ENCODE measurements at regions not wholly inside any gene's neighbourhood (a gene's known extent, or its start where the extent isn't known, plus 50 kb on each side); places are given as distances from the start of the nearest gene placed in this dataset.

DNA sequence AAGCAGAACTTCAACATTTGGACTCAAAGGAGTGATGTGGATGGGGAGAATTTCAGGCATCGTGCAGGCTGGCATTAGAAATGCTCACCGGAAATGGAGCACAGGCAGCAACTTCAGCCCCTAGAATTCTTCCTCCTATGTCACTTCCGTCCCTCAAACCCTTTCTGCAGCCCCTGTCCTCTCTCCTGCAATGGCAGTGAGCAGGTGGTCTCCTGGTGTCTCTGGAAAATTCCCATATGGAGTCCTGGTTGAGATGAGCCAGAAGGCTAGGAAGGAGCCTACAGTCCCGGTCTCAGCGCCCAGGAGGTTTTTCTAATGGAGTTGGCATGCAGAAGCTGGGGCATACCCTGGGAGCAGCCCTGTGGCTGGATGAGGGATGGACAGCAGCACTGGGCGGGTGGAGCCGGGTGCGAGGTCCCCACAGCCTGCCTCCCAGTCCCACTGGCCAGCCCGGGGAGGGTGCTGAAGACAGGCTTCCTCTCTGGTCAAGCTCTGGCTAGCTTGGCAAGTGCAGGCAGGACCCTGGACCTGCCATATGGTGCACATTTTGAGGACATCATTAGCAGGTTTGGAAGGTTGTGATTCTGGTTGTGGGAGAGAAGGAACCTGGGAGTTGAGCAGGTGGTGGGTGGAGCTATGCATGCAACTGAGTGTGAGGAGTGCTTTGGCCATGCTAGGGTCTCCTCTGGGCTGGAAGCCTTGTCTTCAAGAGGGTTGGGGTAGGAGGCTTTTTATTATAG lies 59.8 kb upstream of the B3GAT1 start:
- Histone ChIP-seq H3K36me3 (replicated peaks in 1 of 2; ENCODE audit: control extremely low read depth in 1 of 2, control insufficient read depth in 1 of 2, extremely low read depth in 1 of 2, insufficient read depth in 2 of 2, low read length in 1 of 2) (no peaks in the 10 kb centered on the region), H3K4me1 (ENCODE audit: control insufficient read depth in 2 of 2, insufficient read depth in 2 of 2, low read length in 2 of 2) (no peaks in the 10 kb centered on the region), H3K79me2 (ENCODE audit: control insufficient read depth, insufficient read depth, low read length) (no peaks in the 10 kb centered on the region), H3K4me2 (replicated peaks; ENCODE audit: low read depth, low read length, poor library complexity, severe bottlenecking) (no peak overlapping the region), H3K27me3 (replicated peaks in 1 of 4; ENCODE audit: control extremely low read depth in 1 of 4, control insufficient read depth in 3 of 4, insufficient read depth in 4 of 4, low read length in 3 of 4) (peaks cover 0 to 2% (median 0%) of the 10 kb centered on the region in 4 experiments), H3K9ac (ENCODE audit: low read length) (no peak overlapping the region), H3K4me3 (ENCODE audit: control extremely low read depth in 1 of 5, extremely low read depth in 1 of 5, insufficient read depth in 1 of 5, low read depth in 2 of 5, low read length in 4 of 5) (no peak overlapping the region), H2AFZ (ENCODE audit: insufficient read depth, low read depth, low read length, poor library complexity, severe bottlenecking) (no peak overlapping the region), H4K20me1 (ENCODE audit: control insufficient read depth, insufficient read depth, low read length, poor library complexity, severe bottlenecking) (no peaks in the 10 kb centered on the region), H3K27ac (ENCODE audit: low read length in 2 of 2) (no peak overlapping the region), H3K9me3 (ENCODE audit: control extremely low read depth in 1 of 3, control insufficient read depth in 2 of 3, insufficient read depth in 1 of 3, low read length in 2 of 3) (peaks cover 0 to 7% (median 0%) of the 10 kb centered on the region in 3 donors)
- ATAC-seq (ENCODE audit: low read depth) (no peak), DNase-seq (no peak)
- ChIA-PET CTCF (no interaction called here), POLR2A (no interaction called here)
- Mint-ChIP-seq H3K27me3 (peaks cover 41% of the 10 kb centered on the region), H3K9me3 (ENCODE audit: insufficient read depth) (no peaks in the 10 kb centered on the region), H3K4me3 (no peak overlapping the region), H3K27ac (no peak overlapping the region), H3K4me1 (no peaks in the 10 kb centered on the region)
- 84% methylated on average over 8 of the region's 9 CpGs for WGBS (ENCODE audit: insufficient coverage)
- intact Hi-C loops (cut with micrococcal nuclease): no loop called here
- no peak for TF ChIP-seq CTCF (IDR thresholded peaks at IDR 0.05)
- TF ChIP-seq EZH2 (IDR thresholded peaks at IDR 0.05; ENCODE audit: borderline replicate concordance, insufficient read depth, low read depth, low read length, poor library complexity, severe bottlenecking): no peak

DNA sequence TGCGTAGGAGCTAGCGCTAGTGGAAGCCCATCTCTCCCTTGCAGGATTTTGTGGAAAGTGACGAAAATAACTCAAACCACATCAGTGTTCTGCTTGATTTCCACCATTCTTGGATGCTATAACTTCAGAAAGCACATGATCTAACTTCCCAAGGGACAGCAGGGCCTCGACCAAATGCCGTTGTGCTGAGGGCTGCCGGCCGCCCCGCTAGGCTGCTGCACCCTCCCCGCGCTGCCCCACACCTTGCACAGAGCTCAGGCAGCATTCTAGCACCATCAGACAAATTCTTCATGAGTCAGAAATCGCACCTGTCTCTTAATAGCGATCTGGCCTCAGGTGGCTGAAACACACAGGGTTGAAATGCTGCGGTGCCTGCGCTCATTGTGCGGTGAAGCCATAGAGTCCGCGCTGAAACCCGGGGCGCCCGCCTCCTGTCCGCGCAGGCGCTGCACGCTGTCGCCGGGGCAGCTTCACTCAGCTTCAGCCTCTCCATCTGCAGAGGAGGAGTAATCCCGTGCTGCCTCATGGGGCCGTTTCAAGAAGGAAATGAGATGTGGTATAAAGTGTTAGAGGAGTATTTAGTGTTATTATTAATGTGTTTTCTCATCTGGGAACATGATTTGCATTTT lies 59.2 kb upstream of the B3GAT1 start:
- Histone ChIP-seq H3K9me3 (ENCODE audit: control extremely low read depth in 1 of 3, control insufficient read depth in 2 of 3, insufficient read depth in 1 of 3, low read length in 2 of 3) (peaks cover 0 to 7% (median 0%) of the 10 kb centered on the region in 3 donors), H3K4me1 (ENCODE audit: control insufficient read depth in 2 of 2, insufficient read depth in 2 of 2, low read length in 2 of 2) (no peaks in the 10 kb centered on the region), H3K4me3 (ENCODE audit: control extremely low read depth in 1 of 5, extremely low read depth in 1 of 5, insufficient read depth in 1 of 5, low read depth in 2 of 5, low read length in 4 of 5) (no peak overlapping the region), H3K27me3 (replicated peaks in 1 of 4; ENCODE audit: control extremely low read depth in 1 of 4, control insufficient read depth in 3 of 4, insufficient read depth in 4 of 4, low read length in 3 of 4) (peaks cover 0 to 2% (median 0%) of the 10 kb centered on the region in 4 experiments), H2AFZ (ENCODE audit: insufficient read depth, low read depth, low read length, poor library complexity, severe bottlenecking) (no peak overlapping the region), H3K27ac (ENCODE audit: low read length in 2 of 2) (no peak overlapping the region), H3K79me2 (ENCODE audit: control insufficient read depth, insufficient read depth, low read length) (no peaks in the 10 kb centered on the region), H3K9ac (ENCODE audit: low read length) (no peak overlapping the region), H3K4me2 (replicated peaks; ENCODE audit: low read depth, low read length, poor library complexity, severe bottlenecking) (no peak overlapping the region), H3K36me3 (replicated peaks in 1 of 2; ENCODE audit: control extremely low read depth in 1 of 2, control insufficient read depth in 1 of 2, extremely low read depth in 1 of 2, insufficient read depth in 2 of 2, low read length in 1 of 2) (no peaks in the 10 kb centered on the region), H4K20me1 (ENCODE audit: control insufficient read depth, insufficient read depth, low read length, poor library complexity, severe bottlenecking) (no peaks in the 10 kb centered on the region)
- intact Hi-C loops (cut with micrococcal nuclease): no loop called here
- Mint-ChIP-seq H3K4me3 (no peak overlapping the region), H3K4me1 (no peaks in the 10 kb centered on the region), H3K27ac (no peak overlapping the region), H3K27me3 (peaks cover 34% of the 10 kb centered on the region), H3K9me3 (ENCODE audit: insufficient read depth) (no peaks in the 10 kb centered on the region)
- WGBS (ENCODE audit: insufficient coverage): 55% methylated on average over 28 of the region's 28 CpGs
- DNase-seq: no peak
- TF ChIP-seq CTCF (IDR thresholded peaks at IDR 0.05) (no peak), EZH2 (IDR thresholded peaks at IDR 0.05; ENCODE audit: borderline replicate concordance, insufficient read depth, low read depth, low read length, poor library complexity, severe bottlenecking) (no peak)
- ATAC-seq (ENCODE audit: low read depth): no peak
- POLR2A ChIA-PET: no interaction called here
- CTCF ChIA-PET: no interaction called here
